ENCODE measurements at regions not wholly inside any gene's neighbourhood (a gene's known extent, or its start where the extent isn't known, plus 50 kb on each side); places are given as distances from the start of the nearest gene placed in this dataset.
"Not testable (repeated sequence)": the region's sequence is repeated elsewhere in the genome, so short reads cannot be mapped to it uniquely, and the experiment has no call there.

DNA sequence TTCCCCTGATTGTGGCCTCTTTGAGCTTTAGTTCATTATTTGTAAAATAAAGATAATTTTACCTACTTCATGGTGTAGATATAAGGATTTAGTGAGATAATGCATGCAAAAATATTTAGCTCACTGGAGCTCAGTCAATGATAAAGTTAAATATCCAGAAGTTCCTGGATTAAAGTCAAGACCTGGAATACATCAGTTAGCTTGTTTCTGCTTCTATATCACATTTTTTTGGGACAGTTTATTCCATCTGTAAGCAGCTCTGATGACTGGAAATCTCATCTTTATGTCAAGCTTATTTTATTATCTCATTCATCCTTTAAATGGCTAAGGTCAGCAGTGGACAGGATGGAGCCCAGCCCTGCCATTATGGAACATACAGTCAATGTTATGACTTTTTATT, 152.0 kb downstream of the EVA1A start:
- Mint-ChIP-seq H3K27me3 (peaks cover 14% of the 10 kb centered on the region), H3K4me1 (ENCODE audit: low read depth) (no peaks in the 10 kb centered on the region), H3K27ac (no peak overlapping the region), H3K9me3 (peaks cover 11% of the 10 kb centered on the region), H3K36me3 (ENCODE audit: low read depth) (no peaks in the 10 kb centered on the region), H3K4me3 (no peak overlapping the region)
- intact Hi-C loops (cut with micrococcal nuclease): no loop called here

DNA sequence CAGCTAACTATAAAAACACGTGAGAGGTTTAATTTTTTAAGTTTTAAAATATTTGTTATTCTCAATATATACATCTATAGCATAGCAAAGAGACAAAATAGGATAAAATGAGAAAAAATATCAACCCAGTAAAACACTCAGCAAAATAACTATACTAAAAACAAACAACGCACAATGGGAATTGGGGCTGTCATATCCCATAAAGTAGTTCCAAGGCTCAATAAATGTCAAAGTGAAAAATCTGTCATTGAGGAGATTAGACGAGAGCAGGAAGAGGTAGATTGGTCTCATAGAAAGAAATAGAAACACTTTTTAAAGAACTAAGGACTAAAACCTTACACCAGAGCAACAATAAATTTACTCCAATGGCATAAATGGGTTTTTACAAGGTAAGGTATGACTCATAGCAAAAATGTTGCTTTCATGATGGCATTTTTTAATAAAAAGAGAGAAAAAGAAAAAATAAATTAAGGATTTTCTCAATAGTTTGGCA, 153.7 kb downstream of the EVA1A start:
- Mint-ChIP-seq H3K27me3 (peaks cover 18% of the 10 kb centered on the region), H3K9me3 (peaks cover 11% of the 10 kb centered on the region), H3K36me3 (ENCODE audit: low read depth) (no peaks in the 10 kb centered on the region), H3K4me3 (no peak overlapping the region), H3K4me1 (ENCODE audit: low read depth) (no peaks in the 10 kb centered on the region), H3K27ac (no peak overlapping the region)
- intact Hi-C loops (cut with micrococcal nuclease): no loop called here

DNA sequence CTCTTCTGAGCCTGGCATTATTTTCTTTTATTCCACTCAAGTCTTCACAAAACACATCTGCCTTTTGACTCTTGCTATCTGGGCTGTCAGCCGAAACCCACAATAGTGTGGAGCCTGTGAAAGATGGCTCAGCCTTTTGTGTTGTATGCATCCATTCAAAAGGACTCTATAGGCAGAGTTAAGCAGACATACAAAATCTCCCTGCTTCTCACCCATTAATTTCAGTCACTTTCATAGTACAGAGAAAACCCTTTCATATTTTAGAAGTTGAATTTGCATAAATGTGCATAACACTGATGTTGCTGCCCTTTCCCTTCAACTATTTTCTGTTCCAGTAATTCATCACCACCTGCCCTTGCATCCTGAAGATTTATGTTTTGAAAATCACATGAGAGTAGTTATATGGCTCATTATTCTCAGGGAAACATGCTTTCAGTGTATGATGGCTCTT, 154.6 kb downstream of the EVA1A start:
- Mint-ChIP-seq H3K36me3 (ENCODE audit: low read depth) (no peaks in the 10 kb centered on the region), H3K27ac (no peak overlapping the region), H3K9me3 (peaks cover 11% of the 10 kb centered on the region), H3K4me1 (ENCODE audit: low read depth) (no peaks in the 10 kb centered on the region), H3K27me3 (peaks cover 16% of the 10 kb centered on the region), H3K4me3 (no peak overlapping the region)
- intact Hi-C loops (cut with micrococcal nuclease): no loop called here

DNA sequence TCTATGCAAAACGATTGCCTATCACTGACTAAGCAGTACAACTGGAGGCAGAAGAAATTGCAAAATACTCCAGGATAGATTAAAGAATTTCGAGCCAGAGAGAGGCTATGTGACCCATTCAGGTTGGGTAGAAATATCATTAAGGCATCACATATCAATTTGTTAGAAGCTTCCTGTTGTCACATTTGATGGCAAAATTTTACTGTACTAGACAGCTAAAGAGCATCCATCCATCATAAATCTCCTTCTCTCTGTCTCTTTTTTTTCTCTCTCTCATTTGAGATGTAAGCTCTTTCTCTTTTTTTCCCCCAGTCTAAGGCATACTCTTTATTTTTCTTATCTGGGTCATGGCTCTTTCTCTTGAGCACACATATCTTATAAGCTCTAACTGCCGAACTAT, 155.7 kb downstream of the EVA1A start:
- H3K9me3 Mint-ChIP-seq: peaks cover 2% of the 10 kb centered on the region
- H3K27me3 Mint-ChIP-seq: peaks cover 13% of the 10 kb centered on the region
- no peak overlapping the region for H3K4me3 Mint-ChIP-seq
- no peak overlapping the region for H3K27ac Mint-ChIP-seq
- intact Hi-C loops (cut with micrococcal nuclease): loop anchor here (1.0 to 5.0 kb wide), 5 partner anchors 208 to 713 kb away; partner anchors contain the start of gene TACR1
- no peaks in the 10 kb centered on the region for H3K4me1 Mint-ChIP-seq (ENCODE audit: low read depth)
- no peaks in the 10 kb centered on the region for H3K36me3 Mint-ChIP-seq (ENCODE audit: low read depth)

DNA sequence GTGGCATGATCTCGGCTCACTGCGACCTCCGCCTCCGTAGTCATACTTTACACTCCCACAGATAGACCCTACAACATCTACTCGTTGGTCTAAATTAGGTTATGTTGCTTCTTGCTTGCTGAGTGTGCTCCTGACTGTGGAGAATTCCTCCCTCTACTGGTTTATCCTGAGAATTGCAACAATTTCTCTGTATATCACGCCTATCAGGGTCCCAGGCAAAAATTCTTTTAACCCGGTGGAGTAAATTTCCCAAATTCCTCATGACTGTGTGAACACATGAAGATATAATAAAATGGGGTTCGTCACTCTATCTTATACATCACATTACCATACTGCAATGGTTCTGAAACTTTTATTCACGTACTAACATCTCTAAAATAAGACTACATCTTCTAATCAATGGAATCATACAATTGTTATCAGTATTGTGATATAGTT, 156.7 kb downstream of the EVA1A start:
- Mint-ChIP-seq H3K4me1 (ENCODE audit: low read depth) (no peaks in the 10 kb centered on the region), H3K27me3 (peaks cover 11% of the 10 kb centered on the region), H3K4me3 (no peak overlapping the region), H3K36me3 (ENCODE audit: low read depth) (no peaks in the 10 kb centered on the region), H3K27ac (no peak overlapping the region), H3K9me3 (no peaks in the 10 kb centered on the region)
- intact Hi-C loops (cut with micrococcal nuclease): loop anchor here (1.0 to 5.0 kb wide), 5 partner anchors 207 to 712 kb away; partner anchors contain the start of gene TACR1

DNA sequence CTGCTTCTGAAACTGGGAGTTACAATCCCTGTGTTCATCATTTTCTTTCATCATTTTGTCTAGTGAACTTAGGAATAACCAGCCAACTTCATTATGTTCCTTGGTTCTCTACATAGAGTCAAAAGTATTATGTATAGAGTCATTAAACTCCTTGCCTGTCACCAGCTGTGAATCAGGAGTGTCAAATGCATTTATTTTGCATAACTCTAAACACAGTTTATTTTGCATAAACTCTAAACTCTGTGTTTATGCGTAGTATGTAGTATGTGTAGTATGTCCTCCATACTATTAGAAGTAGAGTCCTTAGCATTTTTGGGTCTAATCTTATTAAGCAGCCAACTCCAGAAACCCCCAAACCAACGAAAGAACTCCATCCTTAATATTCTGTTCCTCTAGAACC, 164.4 kb downstream of the EVA1A start:
- no peak overlapping the region for H3K27ac Mint-ChIP-seq
- intact Hi-C loops (cut with micrococcal nuclease): no loop called here
- peaks cover 1% of the 10 kb centered on the region for H3K27me3 Mint-ChIP-seq
- H3K9me3 Mint-ChIP-seq: no peaks in the 10 kb centered on the region
- H3K4me1 Mint-ChIP-seq (ENCODE audit: low read depth): no peaks in the 10 kb centered on the region
- no peaks in the 10 kb centered on the region for H3K36me3 Mint-ChIP-seq (ENCODE audit: low read depth)
- H3K4me3 Mint-ChIP-seq: no peak overlapping the region

DNA sequence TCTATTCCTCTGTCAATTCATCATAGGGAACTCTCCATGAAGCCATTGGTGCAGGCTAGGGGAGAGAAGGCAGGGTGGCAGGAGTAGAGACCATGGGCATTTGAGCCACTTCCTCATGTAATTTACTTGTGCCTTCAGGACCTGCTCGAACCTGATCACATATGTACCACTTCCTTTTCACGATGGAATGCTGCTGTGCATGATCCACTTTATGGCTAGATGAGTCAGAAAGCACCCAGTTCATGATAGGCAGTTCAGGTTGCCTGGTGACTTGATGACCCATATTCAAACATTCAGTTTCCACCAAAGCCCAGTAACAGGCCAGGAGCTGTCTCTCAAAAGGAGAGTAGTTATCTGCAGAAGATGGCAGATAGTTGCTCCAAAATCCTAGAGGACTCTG, 166.0 kb downstream of the EVA1A start:
- H3K9me3 Mint-ChIP-seq; H3K36me3 Mint-ChIP-seq (ENCODE audit: low read depth); H3K27ac Mint-ChIP-seq; H3K27me3 Mint-ChIP-seq; intact Hi-C loops (cut with micrococcal nuclease); H3K4me3 Mint-ChIP-seq; H3K4me1 Mint-ChIP-seq (ENCODE audit: low read depth): not testable (repeated sequence)

DNA sequence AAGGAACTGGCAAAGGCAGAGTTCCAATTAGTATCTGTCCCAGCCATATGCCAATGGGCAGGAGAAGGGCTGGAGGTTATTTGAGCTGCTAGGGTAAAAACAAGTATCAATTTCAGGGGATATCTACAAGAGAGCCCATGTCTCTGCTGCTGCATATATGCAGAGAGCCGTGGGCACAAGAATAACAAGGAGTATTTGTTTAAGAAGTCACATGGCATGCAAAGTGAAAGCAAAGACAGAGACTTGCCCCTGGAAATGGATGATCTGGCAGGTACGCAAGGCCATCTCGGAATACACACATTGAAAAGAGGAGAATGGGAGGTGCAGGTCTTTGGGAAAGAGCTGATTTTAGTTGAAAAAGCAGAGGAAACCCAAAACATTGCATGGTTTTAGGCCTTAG, 170.6 kb downstream of the EVA1A start:
- intact Hi-C loops (cut with micrococcal nuclease): no loop called here
- H3K27ac Mint-ChIP-seq: no peak overlapping the region
- H3K27me3 Mint-ChIP-seq: peaks cover 2% of the 10 kb centered on the region
- peaks cover 5% of the 10 kb centered on the region for H3K4me1 Mint-ChIP-seq (ENCODE audit: low read depth)
- no peak overlapping the region for H3K4me3 Mint-ChIP-seq
- H3K9me3 Mint-ChIP-seq: no peaks in the 10 kb centered on the region
- H3K36me3 Mint-ChIP-seq (ENCODE audit: low read depth): no peaks in the 10 kb centered on the region

DNA sequence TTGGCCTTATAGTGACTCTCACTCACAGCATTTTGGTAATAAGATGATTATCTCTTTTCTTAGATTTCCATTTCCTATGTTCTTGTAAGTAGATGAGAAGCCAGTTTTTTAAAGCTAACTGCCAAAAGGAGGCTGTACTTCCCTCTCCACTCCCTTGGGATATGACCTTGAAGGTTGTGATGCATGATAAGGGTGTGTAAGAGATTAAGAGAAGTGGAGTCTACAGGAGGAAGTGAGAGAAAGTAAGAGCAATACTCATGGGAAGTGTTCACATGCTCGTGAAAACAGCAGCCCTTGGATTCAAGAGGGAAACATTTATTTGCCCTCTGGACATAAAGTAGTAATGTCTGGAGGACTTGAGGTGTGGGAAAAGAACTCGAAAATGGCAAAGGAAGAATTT, 171.5 kb downstream of the EVA1A start:
- H3K27me3 Mint-ChIP-seq: peaks cover 2% of the 10 kb centered on the region
- peaks cover 5% of the 10 kb centered on the region for H3K4me1 Mint-ChIP-seq (ENCODE audit: low read depth)
- no peaks in the 10 kb centered on the region for H3K36me3 Mint-ChIP-seq (ENCODE audit: low read depth)
- no peak overlapping the region for H3K27ac Mint-ChIP-seq
- intact Hi-C loops (cut with micrococcal nuclease): no loop called here
- H3K4me3 Mint-ChIP-seq: no peak overlapping the region
- no peaks in the 10 kb centered on the region for H3K9me3 Mint-ChIP-seq

DNA sequence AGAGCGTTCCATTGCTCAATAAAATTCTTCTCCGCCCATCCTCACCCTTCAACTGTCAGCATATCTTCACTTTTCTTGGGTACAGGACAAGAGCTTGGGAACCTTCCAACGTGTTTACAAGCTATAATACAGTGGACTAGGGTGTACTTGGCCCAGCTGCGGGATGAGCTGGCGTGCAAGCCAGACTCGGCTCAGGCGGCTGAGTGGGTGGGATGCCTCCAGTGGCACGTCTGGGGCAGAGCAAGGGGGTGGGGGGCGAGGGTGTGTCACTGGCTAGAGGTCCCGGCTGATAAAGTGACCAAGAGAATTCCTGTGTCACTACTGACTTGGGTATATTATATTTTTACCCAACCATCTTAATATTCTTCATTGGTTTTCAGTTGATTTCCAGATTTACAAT, 179.7 kb downstream of the EVA1A start:
- H3K27ac Mint-ChIP-seq: no peak overlapping the region
- intact Hi-C loops (cut with micrococcal nuclease): no loop called here
- no peaks in the 10 kb centered on the region for H3K4me1 Mint-ChIP-seq (ENCODE audit: low read depth)
- H3K36me3 Mint-ChIP-seq (ENCODE audit: low read depth): no peaks in the 10 kb centered on the region
- H3K9me3 Mint-ChIP-seq: no peaks in the 10 kb centered on the region
- H3K4me3 Mint-ChIP-seq: no peak overlapping the region
- H3K27me3 Mint-ChIP-seq: no peaks in the 10 kb centered on the region

DNA sequence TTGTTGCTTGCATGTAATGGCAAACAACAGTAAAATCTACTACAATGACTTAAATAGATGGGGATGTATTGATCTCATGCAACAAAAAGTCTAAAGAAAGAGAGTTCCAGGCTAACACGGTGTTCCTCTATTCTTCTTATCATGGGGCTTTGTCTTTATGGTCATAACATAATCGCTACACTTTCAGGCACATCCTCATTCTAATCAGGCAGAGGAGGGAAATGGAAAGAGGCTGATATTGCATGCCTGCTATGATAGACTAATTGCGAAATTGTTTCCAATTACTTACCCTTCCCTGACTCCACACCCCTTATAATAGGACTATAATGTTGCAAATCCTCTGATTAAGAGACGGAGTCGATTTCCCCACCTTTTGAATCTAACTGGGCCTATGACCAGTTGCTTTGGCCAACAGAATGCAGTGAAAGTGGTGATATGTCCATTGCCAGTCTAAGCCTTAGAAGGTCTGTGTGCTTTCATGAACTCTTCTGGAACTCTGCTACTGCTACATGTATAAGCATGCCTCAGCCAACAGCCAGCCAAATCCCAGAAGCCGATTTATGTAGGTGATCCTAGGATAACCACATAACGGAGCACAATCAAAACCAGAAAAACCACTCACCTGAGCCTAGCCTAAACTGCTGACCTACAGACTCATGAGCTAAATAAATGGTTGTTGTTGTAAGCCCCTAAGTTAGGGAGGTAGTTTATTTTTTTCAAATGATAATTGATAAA, 180.3 kb upstream of the TACR1 start:
- no peak overlapping the region for H3K27ac Mint-ChIP-seq
- no peaks in the 10 kb centered on the region for H3K27me3 Mint-ChIP-seq
- H3K4me3 Mint-ChIP-seq: no peak overlapping the region
- H3K4me1 Mint-ChIP-seq (ENCODE audit: low read depth): no peaks in the 10 kb centered on the region
- intact Hi-C loops (cut with micrococcal nuclease): no loop called here
- H3K9me3 Mint-ChIP-seq: no peaks in the 10 kb centered on the region
- no peaks in the 10 kb centered on the region for H3K36me3 Mint-ChIP-seq (ENCODE audit: low read depth)

DNA sequence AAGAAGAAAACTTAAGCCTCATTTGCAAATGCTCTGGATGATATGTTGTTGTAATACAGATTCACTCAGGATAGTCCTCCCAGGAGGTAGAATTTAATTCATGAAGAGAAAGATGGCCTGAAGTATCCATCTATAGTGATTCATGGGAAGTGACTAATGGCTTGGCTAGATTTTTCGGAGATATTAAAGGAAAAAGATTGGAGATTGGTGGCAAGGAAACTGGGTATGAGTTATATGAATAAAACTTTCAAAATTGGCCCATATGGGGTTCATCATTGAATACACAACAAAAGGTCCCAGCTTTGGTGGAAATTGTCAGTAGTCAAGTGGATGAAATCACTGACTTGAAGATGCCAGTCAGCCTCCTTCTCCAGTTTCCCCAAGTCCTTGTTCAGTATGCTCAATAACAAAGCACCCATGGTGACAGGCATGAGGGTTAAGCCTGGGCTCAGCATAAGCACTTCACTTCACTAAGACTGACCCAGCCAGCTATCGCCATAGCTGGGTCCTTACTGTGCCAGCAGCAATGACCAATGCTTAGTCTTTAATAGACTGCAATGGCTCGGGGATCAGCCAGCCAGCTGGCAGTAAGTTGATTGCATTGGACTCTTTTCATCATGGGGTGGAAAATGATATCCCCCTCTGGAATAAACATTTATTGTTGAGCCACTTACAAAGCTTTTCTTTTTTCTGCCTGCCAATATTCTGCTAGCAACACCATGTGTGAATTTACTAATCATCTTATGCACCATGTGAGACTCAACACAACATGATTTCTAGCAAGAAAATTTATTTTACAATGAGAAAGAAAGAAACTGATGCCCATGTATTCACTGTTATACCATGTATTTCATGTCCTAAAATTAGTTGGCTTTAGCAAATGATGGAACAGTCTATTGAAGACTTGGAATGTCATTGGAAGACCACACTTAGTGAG, 176.6 kb upstream of the TACR1 start:
- intact Hi-C loops (cut with micrococcal nuclease): no loop called here
- Mint-ChIP-seq H3K27ac (no peak overlapping the region), H3K9me3 (peaks cover 19% of the 10 kb centered on the region), H3K36me3 (ENCODE audit: low read depth) (no peaks in the 10 kb centered on the region), H3K4me1 (ENCODE audit: low read depth) (no peaks in the 10 kb centered on the region), H3K27me3 (no peaks in the 10 kb centered on the region), H3K4me3 (no peak overlapping the region)

DNA sequence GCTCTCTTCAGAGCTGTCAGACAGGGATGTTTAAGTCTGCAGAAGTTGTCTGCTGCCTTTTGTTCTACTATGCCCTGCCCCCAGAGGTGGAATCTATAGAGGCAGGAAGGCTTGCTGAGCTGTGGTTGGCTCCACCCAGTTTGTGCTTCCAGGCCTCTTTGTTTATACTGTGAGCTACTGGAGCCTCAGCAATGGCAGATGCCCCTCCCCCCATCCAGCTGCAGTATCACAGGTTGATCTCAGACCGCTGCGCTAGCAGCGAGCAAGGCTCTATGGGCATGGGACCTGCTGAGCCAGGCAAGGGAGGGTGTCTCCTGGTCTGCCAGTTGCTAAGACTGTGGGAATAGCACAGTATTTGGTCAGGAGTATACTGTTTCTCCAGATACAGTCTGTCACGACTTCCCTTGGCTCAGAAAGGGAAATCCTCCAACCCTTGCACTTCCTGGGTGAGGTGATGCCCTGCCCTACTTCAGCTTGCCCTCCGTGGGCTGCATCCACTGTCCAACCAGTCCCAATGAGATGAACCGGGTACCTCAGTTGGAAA, 175.2 kb upstream of the TACR1 start:
- intact Hi-C loops (cut with micrococcal nuclease); H3K27me3 Mint-ChIP-seq; H3K4me3 Mint-ChIP-seq; H3K36me3 Mint-ChIP-seq (ENCODE audit: low read depth); H3K27ac Mint-ChIP-seq; H3K4me1 Mint-ChIP-seq (ENCODE audit: low read depth): not testable (repeated sequence)
- peaks cover 28% of the 10 kb centered on the region for H3K9me3 Mint-ChIP-seq

DNA sequence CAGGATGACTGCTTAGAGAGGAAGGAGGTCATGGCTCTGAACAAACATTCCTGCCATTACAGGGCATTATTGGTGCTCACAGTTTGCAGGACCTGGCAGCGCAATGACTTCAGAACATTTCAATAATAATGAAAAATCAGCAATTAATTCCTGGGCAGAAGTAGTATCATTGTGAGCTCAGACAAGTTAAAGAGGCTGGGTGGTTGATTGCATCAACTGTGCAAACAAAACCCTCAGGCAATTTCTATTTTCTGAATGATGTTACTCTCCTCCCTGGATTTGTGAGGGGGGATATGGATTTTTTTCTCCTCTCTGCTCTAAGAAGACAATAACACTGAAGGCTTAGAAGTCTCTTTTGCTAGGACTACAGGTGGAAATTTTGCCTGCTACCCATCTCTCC, 168.1 kb upstream of the TACR1 start:
- H3K36me3 Mint-ChIP-seq (ENCODE audit: low read depth): no peaks in the 10 kb centered on the region
- no peak overlapping the region for H3K27ac Mint-ChIP-seq
- intact Hi-C loops (cut with micrococcal nuclease): no loop called here
- no peak overlapping the region for H3K4me3 Mint-ChIP-seq
- no peaks in the 10 kb centered on the region for H3K27me3 Mint-ChIP-seq
- H3K4me1 Mint-ChIP-seq (ENCODE audit: low read depth): no peaks in the 10 kb centered on the region
- H3K9me3 Mint-ChIP-seq: peaks cover 16% of the 10 kb centered on the region

Measured in dendritic cell treated with granulocyte-macrophage colony-stimulating factor and Interleukin-4, amounts not matched to agents 40 ng/mL and 50 ng/mL, for 4 days (primary cell).